Progenitor cell of endocrine pancreas (in vitro differentiated cells): ENCODE measurements at regions not wholly inside any gene's neighbourhood (a gene's known extent, or its start where the extent isn't known, plus 50 kb on each side); places are given as distances from the start of the nearest gene placed in this dataset.

Source experiments
- DNase-seq: peaks from one replicate; pipeline ENCODE4 v3.0.0; 2021; ENCODE audit warnings: low spot score; ENCODE audit not compliant: unreplicated experiment
- H3K27ac Mint-ChIP-seq: 2 replicates; pipeline ENCODE4 v1.8.0; 2021; ENCODE audit warnings: mild to moderate bottlenecking, moderate library complexity, mixed read lengths
- H3K27me3 Mint-ChIP-seq: 2 replicates; pipeline ENCODE4 v1.8.0; 2021; ENCODE audit warnings: mixed read lengths
- H3K36me3 Mint-ChIP-seq: 2 replicates; pipeline ENCODE4 v1.8.0; 2022; ENCODE audit warnings: mixed read lengths; ENCODE audit not compliant: insufficient read depth
- H3K4me1 Mint-ChIP-seq: 2 replicates; pipeline ENCODE4 v1.8.0; 2021; ENCODE audit warnings: low read depth, mixed read lengths
- H3K4me3 Mint-ChIP-seq: 2 replicates; pipeline ENCODE4 v1.8.0; 2021; ENCODE audit warnings: low read depth, mild to moderate bottlenecking, moderate library complexity, mixed read lengths
- H3K9me3 Mint-ChIP-seq: 2 replicates; pipeline ENCODE4 v1.8.0; 2021; ENCODE audit warnings: low read depth, mixed read lengths
- TF ChIP-seq, protein P1 (sequence below): fragments of 200-600 bp; sonication (generic); IDR thresholded peaks from one replicate; pipeline ENCODE4 v1.5.0; 2021; ENCODE audit warnings: antibody characterized with exemption, mild to moderate bottlenecking; ENCODE audit not compliant: unreplicated experiment

DNA sequence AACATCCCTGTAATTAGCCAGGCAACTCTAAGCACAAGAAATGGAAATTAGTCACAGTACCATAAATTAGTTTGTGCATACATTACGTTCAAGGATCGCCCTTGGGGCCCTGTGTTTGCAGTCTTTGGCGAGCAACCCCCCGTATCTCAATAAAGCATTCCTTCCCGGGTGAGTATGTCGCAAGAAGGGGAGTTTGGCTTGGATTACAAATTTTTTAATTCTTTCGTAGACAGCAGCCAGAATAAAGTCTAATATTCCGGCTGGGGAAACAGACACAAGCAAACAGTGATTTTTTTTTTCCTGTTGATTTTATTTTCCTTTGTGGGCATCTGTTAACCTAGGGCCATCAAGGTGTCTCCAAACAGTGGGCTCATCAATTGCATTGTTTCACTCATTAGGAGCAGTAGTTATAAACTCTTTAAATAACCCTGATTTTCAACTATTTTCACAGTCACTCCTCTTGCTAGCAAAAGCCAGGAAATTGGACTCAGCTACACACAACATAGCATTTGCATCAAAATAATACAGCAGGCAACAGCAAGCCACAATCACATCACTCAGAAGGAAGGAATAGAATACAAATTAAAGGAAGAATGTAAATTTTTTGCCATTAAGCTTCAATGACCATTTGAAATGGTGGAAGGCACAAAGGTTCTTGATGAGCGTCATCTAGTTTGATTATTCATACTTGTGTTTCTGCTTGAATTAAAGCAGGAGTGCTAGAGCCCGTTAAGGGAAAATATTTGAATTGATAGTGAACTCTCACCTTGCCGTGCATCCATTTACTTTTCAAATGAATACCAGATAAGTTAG, 85.3 kb downstream of the LINC00237 start:
- H3K4me3 Mint-ChIP-seq = no peak overlapping the region
- no peak for DNase-seq

DNA sequence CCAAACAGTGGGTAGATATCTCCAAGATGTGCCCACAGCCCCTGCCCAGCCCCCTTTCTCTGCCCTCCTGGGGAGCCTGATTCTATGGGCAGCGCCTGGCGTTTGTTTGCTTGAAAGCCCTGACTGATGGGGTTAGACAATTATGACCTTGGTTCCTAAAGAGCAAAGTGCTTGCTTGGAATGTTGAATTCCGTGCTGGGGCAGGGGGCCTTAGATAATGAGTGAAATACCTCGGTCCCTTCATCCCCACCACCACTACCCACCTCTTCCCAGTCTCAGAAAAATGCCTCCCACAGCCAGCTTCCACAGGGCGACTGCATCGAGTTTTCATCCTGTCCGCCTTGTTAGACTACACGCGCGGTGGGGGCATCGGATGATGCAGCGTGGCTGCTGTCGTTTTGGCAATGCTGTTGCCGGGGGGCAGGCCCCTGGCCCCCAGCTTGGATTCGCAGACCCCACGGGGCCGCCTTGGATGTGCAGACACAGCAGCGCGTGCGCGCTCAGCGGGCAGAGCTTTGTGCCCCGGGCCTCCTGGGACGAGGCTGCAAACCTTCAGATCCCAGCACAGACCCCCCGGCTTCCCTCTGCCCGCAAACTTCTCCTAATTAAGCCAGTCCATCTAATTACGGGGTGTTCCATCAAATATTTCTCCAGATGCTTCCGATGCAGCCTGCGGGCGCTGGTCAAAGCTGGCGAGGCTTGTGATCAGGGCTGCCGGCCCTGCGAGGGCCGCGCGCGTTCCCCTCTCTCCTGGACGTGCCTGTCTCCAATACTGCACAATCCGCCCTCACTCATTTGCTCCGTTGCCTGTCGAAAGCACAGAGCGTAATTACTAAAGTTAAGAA, 86.1 kb downstream of the LINC00237 start:
- H3K4me1 Mint-ChIP-seq = peaks cover 52% of the 10 kb centered on the region
- no peak for DNase-seq
- H3K4me3 Mint-ChIP-seq = no peak overlapping the region
- H3K9me3 Mint-ChIP-seq = no peaks in the 10 kb centered on the region
- H3K27ac Mint-ChIP-seq = peak overlapping the region; percentile 46
- H3K27me3 Mint-ChIP-seq = peaks cover 4% of the 10 kb centered on the region
- H3K36me3 Mint-ChIP-seq = no peaks in the 10 kb centered on the region
- TF ChIP-seq, protein P1, sequence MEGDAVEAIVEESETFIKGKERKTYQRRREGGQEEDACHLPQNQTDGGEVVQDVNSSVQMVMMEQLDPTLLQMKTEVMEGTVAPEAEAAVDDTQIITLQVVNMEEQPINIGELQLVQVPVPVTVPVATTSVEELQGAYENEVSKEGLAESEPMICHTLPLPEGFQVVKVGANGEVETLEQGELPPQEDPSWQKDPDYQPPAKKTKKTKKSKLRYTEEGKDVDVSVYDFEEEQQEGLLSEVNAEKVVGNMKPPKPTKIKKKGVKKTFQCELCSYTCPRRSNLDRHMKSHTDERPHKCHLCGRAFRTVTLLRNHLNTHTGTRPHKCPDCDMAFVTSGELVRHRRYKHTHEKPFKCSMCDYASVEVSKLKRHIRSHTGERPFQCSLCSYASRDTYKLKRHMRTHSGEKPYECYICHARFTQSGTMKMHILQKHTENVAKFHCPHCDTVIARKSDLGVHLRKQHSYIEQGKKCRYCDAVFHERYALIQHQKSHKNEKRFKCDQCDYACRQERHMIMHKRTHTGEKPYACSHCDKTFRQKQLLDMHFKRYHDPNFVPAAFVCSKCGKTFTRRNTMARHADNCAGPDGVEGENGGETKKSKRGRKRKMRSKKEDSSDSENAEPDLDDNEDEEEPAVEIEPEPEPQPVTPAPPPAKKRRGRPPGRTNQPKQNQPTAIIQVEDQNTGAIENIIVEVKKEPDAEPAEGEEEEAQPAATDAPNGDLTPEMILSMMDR = no peak

More for the DNA sequence above, 85.3 kb downstream of the LINC00237 start:
- TF ChIP-seq, protein P1 = no peak
- H3K27me3 Mint-ChIP-seq = peaks cover 6% of the 10 kb centered on the region
- H3K36me3 Mint-ChIP-seq = no peaks in the 10 kb centered on the region
- H3K9me3 Mint-ChIP-seq = peaks cover under 1% of the 10 kb centered on the region
- H3K27ac Mint-ChIP-seq = no peak overlapping the region
- peaks cover 47% of the 10 kb centered on the region for H3K4me1 Mint-ChIP-seq

DNA sequence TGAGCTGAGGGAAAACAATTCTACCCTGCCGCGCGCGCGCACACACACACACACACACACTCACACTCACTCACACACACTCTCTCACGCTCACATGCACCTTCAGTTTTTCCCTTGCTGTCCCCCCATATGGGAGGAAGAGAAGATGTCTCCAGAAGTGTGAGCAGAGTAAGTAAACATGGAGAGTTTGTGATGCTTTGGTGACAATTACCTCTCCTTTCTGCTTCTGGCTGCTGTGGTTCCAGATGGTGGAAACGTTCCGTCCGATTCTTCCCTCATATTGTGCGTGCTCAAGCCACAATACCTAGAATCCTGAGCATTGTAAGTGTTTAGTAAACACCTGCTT, 86.7 kb downstream of the LINC00237 start:
- peaks cover 58% of the 10 kb centered on the region for H3K4me1 Mint-ChIP-seq
- TF ChIP-seq, protein P1 = no peak
- peak overlapping the region; percentile 46 for H3K27ac Mint-ChIP-seq
- H3K9me3 Mint-ChIP-seq = no peaks in the 10 kb centered on the region
- peaks cover 4% of the 10 kb centered on the region for H3K27me3 Mint-ChIP-seq
- H3K36me3 Mint-ChIP-seq = no peaks in the 10 kb centered on the region
- DNase-seq = no peak
- no peak overlapping the region for H3K4me3 Mint-ChIP-seq

GRCh38 chr20:21018576-21018975, 87.6 kb downstream of the LINC00237 start:
- Mint-ChIP-seq H3K27ac (no peak overlapping the region), H3K4me1 (peaks cover 61% of the 10 kb centered on the region), H3K4me3 (no peak overlapping the region), H3K27me3 (peaks cover 4% of the 10 kb centered on the region), H3K9me3 (no peaks in the 10 kb centered on the region), H3K36me3 (no peaks in the 10 kb centered on the region)
- TF ChIP-seq, protein P1 = no peak
- DNase-seq = no peak

DNA sequence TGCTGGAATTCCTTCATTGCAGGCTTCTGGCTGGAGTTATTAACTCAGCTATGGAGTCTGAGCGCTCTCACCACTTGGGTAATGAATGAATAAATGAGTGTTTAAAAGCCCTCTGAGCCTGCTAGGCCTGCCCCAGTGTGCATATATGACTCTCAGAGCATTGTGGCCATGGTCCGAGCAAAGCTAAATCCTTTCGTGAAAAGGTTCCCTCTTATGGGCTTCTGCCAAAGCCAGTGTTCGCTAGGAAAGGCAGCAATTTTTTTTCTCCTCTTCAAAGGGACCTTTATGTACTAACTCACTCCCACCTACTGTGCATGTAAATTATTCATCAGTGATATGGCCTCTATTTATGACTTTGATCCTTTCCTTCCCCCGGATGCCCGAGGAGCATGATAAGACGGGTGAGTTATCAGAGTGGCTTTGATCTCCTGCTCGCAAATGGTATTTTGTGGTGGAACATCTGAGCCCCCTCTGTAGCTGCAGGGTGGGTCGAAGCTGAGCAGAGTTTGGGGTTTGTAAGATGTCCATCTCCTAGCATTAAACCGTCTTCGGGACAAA, 88.6 kb downstream of the LINC00237 start:
- Mint-ChIP-seq H3K9me3 (no peaks in the 10 kb centered on the region), H3K4me1 (peaks cover 61% of the 10 kb centered on the region), H3K36me3 (no peaks in the 10 kb centered on the region), H3K27ac (peak overlapping the region; percentile 19), H3K27me3 (peaks cover 11% of the 10 kb centered on the region), H3K4me3 (no peak overlapping the region)
- DNase-seq = no peak
- TF ChIP-seq, protein P1 = no peak
